ENCODE measurements at regions not wholly inside any gene's neighbourhood (a gene's known extent, or its start where the extent isn't known, plus 50 kb on each side); places are given as distances from the start of the nearest gene placed in this dataset.

DNA sequence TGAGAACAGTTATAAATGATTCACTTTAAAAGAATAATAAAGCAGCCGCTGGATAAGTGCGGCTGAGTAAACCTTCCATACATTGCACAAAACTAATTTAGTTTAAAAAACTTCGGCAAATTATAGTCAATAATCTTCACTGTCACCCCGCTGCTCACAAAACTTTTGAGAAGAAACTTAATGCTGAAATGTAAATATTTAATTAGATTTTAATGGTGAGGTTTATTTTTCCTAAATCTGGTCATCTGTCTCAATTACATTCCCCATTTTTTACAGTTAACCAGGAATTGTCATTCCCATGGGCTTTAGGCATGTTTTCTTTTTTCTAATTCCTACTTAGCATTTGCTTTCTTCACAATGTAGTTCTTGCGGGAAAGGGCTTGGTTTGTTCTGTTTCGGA, 169.8 kb downstream of the CAAP1 start:
- H3K4me3 ChIP-seq, result no peak overlapping the region
- no peaks in the 10 kb centered on the region for H3K36me3 ChIP-seq (replicated peaks)
- H3K9me3 ChIP-seq, result no peaks in the 10 kb centered on the region
- H3K4me1 ChIP-seq, result peaks cover 35% of the 10 kb centered on the region
- in situ Hi-C loops (cut with MboI; ENCODE audit: low sequenced_read_pairs), result no loop called here
- no peaks in the 10 kb centered on the region for H3K27me3 ChIP-seq (ENCODE audit: low read depth)
- DNase-seq (ENCODE audit: low spot score in 2 of 2), result peak in 1 of 2 experiments; percentile 45

GRCh38 chr9:26710008-26710407, 182.6 kb downstream of the CAAP1 start:
- H3K4me3 ChIP-seq, result no peak overlapping the region
- in situ Hi-C loops (cut with MboI; ENCODE audit: low sequenced_read_pairs), result no loop called here
- DNase-seq (ENCODE audit: low spot score in 2 of 2), result no peak

DNA sequence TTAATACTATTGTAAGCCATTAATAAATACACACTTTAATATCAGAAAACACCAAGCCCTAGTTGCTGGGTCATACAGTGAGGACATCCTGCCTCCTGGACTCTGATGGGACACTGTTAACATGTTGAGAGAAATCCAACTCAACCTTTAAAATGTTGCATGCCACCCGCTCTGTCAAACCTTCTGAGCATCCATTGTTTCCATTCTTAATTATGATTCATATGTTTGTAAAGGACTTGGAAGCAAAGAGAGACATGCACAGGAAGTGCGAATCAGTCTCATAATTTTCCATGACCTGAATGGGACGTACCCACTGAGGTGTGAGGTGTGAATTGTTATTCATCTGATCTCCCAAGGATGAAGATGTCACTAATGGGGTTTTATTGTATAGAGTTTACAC, 186.4 kb downstream of the CAAP1 start:
- H3K9me3 ChIP-seq, result no peaks in the 10 kb centered on the region
- in situ Hi-C loops (cut with MboI; ENCODE audit: low sequenced_read_pairs), result no loop called here
- DNase-seq (ENCODE audit: low spot score in 2 of 2), result no peak
- no peaks in the 10 kb centered on the region for H3K4me1 ChIP-seq
- H3K27me3 ChIP-seq (ENCODE audit: low read depth), result no peaks in the 10 kb centered on the region
- no peak overlapping the region for H3K4me3 ChIP-seq
- no peaks in the 10 kb centered on the region for H3K36me3 ChIP-seq (replicated peaks)

More at GRCh38 chr9:26710008-26710407, 182.6 kb downstream of the CAAP1 start:
- Histone ChIP-seq H3K4me1 (peaks cover 9% of the 10 kb centered on the region; the same call in 1 of the 2 replicates), H3K9me3 (no peaks in the 10 kb centered on the region), H3K27me3 (ENCODE audit: low read depth) (no peaks in the 10 kb centered on the region), H3K36me3 (replicated peaks) (no peaks in the 10 kb centered on the region)

DNA sequence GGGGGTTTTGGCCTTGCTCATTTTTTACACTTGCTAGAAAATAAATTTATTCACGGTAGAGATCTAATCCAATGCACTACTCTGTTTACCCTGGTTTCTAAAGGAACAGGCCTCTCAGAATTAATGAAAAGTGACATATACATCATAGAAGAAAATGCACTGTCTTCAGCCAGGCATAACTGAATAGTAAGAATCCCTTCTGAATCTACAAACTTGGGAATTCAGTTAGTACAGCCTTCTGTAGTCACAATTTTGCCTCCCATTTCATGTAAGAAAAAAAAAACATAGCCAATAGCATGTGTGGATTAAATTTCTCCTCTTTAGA, 197.3 kb downstream of the CAAP1 start:
- peaks cover 9% of the 10 kb centered on the region for H3K9me3 ChIP-seq
- in situ Hi-C loops (cut with MboI; ENCODE audit: low sequenced_read_pairs), result no loop called here
- H3K4me1 ChIP-seq, result no peaks in the 10 kb centered on the region
- H3K4me3 ChIP-seq, result no peak overlapping the region
- no peak for DNase-seq (ENCODE audit: low spot score in 2 of 2)
- no peaks in the 10 kb centered on the region for H3K36me3 ChIP-seq (replicated peaks)
- H3K27me3 ChIP-seq (ENCODE audit: low read depth), result no peaks in the 10 kb centered on the region

GRCh38 chr9:26694381-26695297, 198.0 kb downstream of the CAAP1 start:
- H3K36me3 ChIP-seq (replicated peaks), result no peaks in the 10 kb centered on the region
- no peak for DNase-seq (ENCODE audit: low spot score in 2 of 2)
- no peaks in the 10 kb centered on the region for H3K4me1 ChIP-seq
- in situ Hi-C loops (cut with MboI; ENCODE audit: low sequenced_read_pairs), result no loop called here
- no peak overlapping the region for H3K4me3 ChIP-seq
- no peaks in the 10 kb centered on the region for H3K27me3 ChIP-seq (ENCODE audit: low read depth)
- H3K9me3 ChIP-seq, result peaks cover 9% of the 10 kb centered on the region

DNA sequence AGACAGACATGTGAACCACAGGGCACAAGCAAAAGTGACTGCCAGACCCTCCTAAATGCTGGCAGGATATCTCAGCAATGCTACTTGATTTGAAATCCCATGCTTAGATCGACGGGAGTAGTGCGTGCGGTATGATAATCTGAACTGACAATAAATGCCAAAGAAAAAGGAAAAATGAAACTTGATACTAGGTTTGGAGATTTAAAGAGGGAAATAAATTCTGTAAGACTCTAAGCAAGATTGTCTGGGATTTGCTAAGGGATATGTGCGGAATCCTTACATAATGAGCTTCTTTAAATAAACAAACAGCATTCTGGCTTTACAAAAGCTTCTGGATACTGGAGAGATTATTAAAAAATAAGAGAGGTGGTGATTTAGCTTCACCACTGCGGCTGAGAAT, 203.6 kb downstream of the CAAP1 start:
- Histone ChIP-seq H3K9me3 (no peaks in the 10 kb centered on the region), H3K4me3 (no peak overlapping the region), H3K27me3 (ENCODE audit: low read depth) (no peaks in the 10 kb centered on the region), H3K4me1 (no peaks in the 10 kb centered on the region), H3K36me3 (replicated peaks) (no peaks in the 10 kb centered on the region)
- peak; percentile 10 to 47 for DNase-seq (ENCODE audit: low spot score in 2 of 2)
- in situ Hi-C loops (cut with MboI; ENCODE audit: low sequenced_read_pairs), result no loop called here

- H3K9me3 ChIP-seq, result no peaks in the 10 kb centered on the region
- no peaks in the 10 kb centered on the region for H3K4me1 ChIP-seq
- H3K27me3 ChIP-seq (ENCODE audit: low read depth), result no peaks in the 10 kb centered on the region
- DNase-seq (ENCODE audit: low spot score in 2 of 2), result no peak
- in situ Hi-C loops (cut with MboI; ENCODE audit: low sequenced_read_pairs), result no loop called here
- H3K36me3 ChIP-seq (replicated peaks), result no peaks in the 10 kb centered on the region
- H3K4me3 ChIP-seq, result no peak overlapping the region
Measured at GRCh38 chr9:26687421-26687820, 205.2 kb downstream of the CAAP1 start.

DNA sequence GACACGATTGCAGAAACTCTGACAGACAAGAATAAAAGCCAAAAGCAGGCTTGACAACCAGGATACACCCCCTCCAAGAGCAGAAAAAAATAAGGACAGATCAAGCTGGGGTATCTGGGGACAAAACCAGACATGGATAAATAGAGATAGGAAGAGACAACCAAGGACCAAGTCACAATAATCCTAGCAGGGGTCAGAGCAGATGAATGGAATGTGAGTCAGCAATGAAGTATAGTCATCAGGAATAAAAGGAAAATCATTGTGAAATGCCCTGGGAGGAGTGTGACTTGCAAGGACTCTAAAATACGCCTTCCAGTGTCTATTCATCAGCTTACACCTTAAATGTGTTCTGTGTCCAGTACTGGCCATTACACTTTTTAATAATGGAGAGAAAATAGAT, 206.8 kb downstream of the CAAP1 start:
- Histone ChIP-seq H3K36me3 (replicated peaks) (no peaks in the 10 kb centered on the region), H3K4me1 (peaks cover 9% of the 10 kb centered on the region; the same call in 1 of the 2 replicates), H3K27me3 (ENCODE audit: low read depth) (no peaks in the 10 kb centered on the region), H3K9me3 (no peaks in the 10 kb centered on the region), H3K4me3 (no peak overlapping the region)
- in situ Hi-C loops (cut with MboI; ENCODE audit: low sequenced_read_pairs), result no loop called here
- DNase-seq (ENCODE audit: low spot score in 2 of 2), result peak in 1 of 2 experiments; percentile 22

- Histone ChIP-seq H3K4me1 (peaks cover 10% of the 10 kb centered on the region; the same call in 1 of the 2 replicates), H3K27me3 (ENCODE audit: low read depth) (no peaks in the 10 kb centered on the region), H3K36me3 (replicated peaks) (no peaks in the 10 kb centered on the region), H3K4me3 (no peak overlapping the region), H3K9me3 (no peaks in the 10 kb centered on the region)
- no peak for DNase-seq (ENCODE audit: low spot score in 2 of 2)
- in situ Hi-C loops (cut with MboI; ENCODE audit: low sequenced_read_pairs), result no loop called here
Measured at GRCh38 chr9:26684029-26684428, 208.6 kb downstream of the CAAP1 start.

GRCh38 chr9:26682796-26683496, 209.7 kb downstream of the CAAP1 start:
- no peak for DNase-seq (ENCODE audit: low spot score in 2 of 2)
- no peaks in the 10 kb centered on the region for H3K27me3 ChIP-seq (ENCODE audit: low read depth)
- H3K4me3 ChIP-seq, result no peak overlapping the region
- peaks cover 15% of the 10 kb centered on the region; the same call in 1 of the 2 replicates for H3K4me1 ChIP-seq
- no peaks in the 10 kb centered on the region; the same call in 1 of the 2 replicates for H3K9me3 ChIP-seq
- no peaks in the 10 kb centered on the region for H3K36me3 ChIP-seq (replicated peaks)
- in situ Hi-C loops (cut with MboI; ENCODE audit: low sequenced_read_pairs), result no loop called here

DNA sequence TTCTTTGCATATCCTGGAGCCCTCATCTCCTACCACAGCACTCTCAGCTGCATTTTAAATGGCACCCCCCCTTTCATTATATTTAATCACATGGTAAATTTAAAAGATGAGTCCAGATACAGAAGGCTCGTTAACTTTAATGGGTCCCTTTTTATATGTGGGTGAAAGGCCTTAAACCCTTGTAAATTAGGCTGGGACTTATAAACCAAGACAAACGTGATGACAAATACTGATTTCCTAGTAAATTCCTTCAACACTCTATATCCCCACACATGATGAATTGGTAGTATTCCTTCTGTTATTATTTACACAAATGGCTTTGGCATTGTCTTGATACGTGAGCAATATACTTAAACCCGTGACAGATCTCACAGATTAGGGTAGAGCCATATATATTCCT, 210.6 kb downstream of the CAAP1 start:
- Histone ChIP-seq H3K9me3 (no peaks in the 10 kb centered on the region; the same call in 1 of the 2 replicates), H3K36me3 (replicated peaks) (no peaks in the 10 kb centered on the region), H3K4me1 (peaks cover 15% of the 10 kb centered on the region; the same call in 1 of the 2 replicates), H3K27me3 (ENCODE audit: low read depth) (no peaks in the 10 kb centered on the region), H3K4me3 (no peak overlapping the region)
- in situ Hi-C loops (cut with MboI; ENCODE audit: low sequenced_read_pairs), result no loop called here
- DNase-seq (ENCODE audit: low spot score in 2 of 2), result peak in 1 of 2 experiments; percentile 40

DNA sequence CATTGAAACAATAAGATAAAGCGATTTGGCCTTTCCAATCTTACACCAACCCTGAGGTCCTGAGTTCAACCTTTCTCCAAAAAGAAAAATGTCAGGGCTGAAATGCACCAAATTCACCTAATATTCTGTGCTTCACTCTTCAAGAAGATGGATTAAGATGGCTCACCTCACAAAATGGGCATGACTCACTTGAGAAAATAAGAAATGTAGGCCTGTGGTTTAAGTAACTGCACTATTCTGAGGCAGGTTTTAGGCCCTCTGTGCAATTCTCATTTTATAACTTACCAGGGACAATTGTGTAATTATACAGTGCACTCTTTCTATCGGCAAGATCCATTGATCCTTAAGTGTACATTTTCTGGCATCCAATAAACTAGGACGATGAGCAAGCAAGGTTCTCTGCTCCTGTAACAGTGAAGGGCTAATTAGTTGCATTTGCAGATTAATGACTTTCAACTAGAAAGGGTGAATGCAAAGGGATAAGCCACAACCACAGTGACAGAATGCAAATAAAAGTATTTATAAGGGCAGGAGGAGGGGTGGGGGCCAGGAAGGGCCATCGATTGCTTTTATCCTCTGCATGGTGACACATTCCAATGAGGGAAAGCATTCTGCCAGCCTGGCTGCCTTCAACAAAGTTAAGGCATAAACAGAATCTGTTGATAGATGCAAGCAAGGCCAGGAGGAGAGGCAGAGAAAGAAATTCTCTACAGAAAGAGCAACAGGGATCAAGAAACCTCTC, 214.5 kb downstream of the CAAP1 start:
- DNase-seq (ENCODE audit: low spot score in 2 of 2), result peak; percentile 21 to 32
- H3K9me3 ChIP-seq, result no peaks in the 10 kb centered on the region; the same call in 1 of the 2 replicates
- H3K4me3 ChIP-seq, result no peak overlapping the region
- no peaks in the 10 kb centered on the region for H3K36me3 ChIP-seq (replicated peaks)
- no peaks in the 10 kb centered on the region for H3K27me3 ChIP-seq (ENCODE audit: low read depth)
- in situ Hi-C loops (cut with MboI; ENCODE audit: low sequenced_read_pairs), result no loop called here
- H3K4me1 ChIP-seq, result peaks cover 15% of the 10 kb centered on the region; the same call in 1 of the 2 replicates

DNA sequence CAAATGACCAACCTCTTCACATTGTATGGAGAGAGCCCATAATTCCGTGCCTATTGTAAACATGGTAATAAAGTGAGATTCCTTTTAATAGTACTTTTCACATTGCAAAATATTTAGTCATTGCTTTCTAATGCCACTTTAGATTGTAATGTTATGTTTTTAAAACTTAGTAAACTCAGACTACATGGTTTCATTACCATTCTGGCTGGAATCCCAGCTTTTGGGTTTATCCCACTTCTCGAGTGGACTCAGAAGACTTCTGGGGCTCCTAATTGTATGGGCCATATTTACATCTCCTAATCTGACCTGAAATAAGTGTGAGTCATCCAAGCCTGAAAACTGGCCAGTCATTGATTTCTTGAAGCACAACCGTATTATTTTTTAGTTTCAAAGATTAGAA, 217.6 kb downstream of the CAAP1 start:
- Histone ChIP-seq H3K9me3 (no peaks in the 10 kb centered on the region; the same call in 1 of the 2 replicates), H3K27me3 (ENCODE audit: low read depth) (no peaks in the 10 kb centered on the region), H3K4me1 (peaks cover 11% of the 10 kb centered on the region), H3K36me3 (replicated peaks) (no peaks in the 10 kb centered on the region), H3K4me3 (no peak overlapping the region)
- in situ Hi-C loops (cut with MboI; ENCODE audit: low sequenced_read_pairs), result no loop called here
- no peak for DNase-seq (ENCODE audit: low spot score in 2 of 2)
